IMR-90 (cell line): ENCODE measurements at regions not wholly inside any gene's neighbourhood (a gene's known extent, or its start where the extent isn't known, plus 50 kb on each side); places are given as distances from the start of the nearest gene placed in this dataset.

Experiments
- ATAC-seq: fragments of 200-7000 bp; cut with Tn5 transposase; 2 replicates; pipeline ENCODE4 v1.9.1; 2020; ENCODE audit warnings: low read depth, mild to moderate bottlenecking, moderate library complexity
- BruUV-seq: library from RNA; stranded (reverse); fragments of 400-500 nt; replicated peaks from 2 replicates; lab custom pipeline; 2021; lab: Mats Ljungman, UMichigan
- CTCF ChIA-PET: fragments of 300-600 bp; formaldehyde crosslinking; extraction: SDS; loops from one replicate; lab custom pipeline; 2021; ENCODE audit warnings: antibody characterized with exemption; lab: Yijun Ruan, JAX
- POLR2A ChIA-PET: fragments of 300-600 bp; sonication (Branson Sonifier 250); formaldehyde crosslinking; loops from one replicate; lab custom pipeline; 2022; ENCODE audit warnings: antibody characterized with exemption; ENCODE audit not compliant: unreplicated experiment; lab: Charles Lee
- DNase-seq: peaks from one replicate; pipeline ENCODE4 v3.0.0; 2013
- H2AFZ ChIP-seq: replicated peaks from 2 replicates; pipeline ENCODE3; 2013; ENCODE audit warnings: low read length, mild to moderate bottlenecking; ENCODE audit not compliant: poor library complexity
- H2AK5ac ChIP-seq: 2 replicates; pipeline ENCODE4 v1.6.1; 2013; ENCODE audit warnings: low read depth, low read length, inconsistent platforms
- H2AK9ac ChIP-seq: replicated peaks from 2 replicates; pipeline ENCODE3; 2013; ENCODE audit warnings: mild to moderate bottlenecking, low read depth, low read length, moderate library complexity; ENCODE audit not compliant: poor library complexity
- H2BK120ac ChIP-seq: 2 replicates; pipeline ENCODE4 v1.6.1; 2013; ENCODE audit warnings: low read depth, low read length, inconsistent platforms
- H2BK15ac ChIP-seq: 3 replicates; pipeline ENCODE4 v1.6.1; 2013; ENCODE audit warnings: low read depth, low read length, inconsistent platforms
- H2BK20ac ChIP-seq: 2 replicates; pipeline ENCODE4 v1.6.1; 2013; ENCODE audit warnings: low read depth, mild to moderate bottlenecking, inconsistent platforms, low read length, moderate library complexity
- H2BK5ac ChIP-seq: 2 replicates; pipeline ENCODE4 v1.6.1; 2013; ENCODE audit warnings: mild to moderate bottlenecking, low read depth, low read length, inconsistent platforms; ENCODE audit not compliant: poor library complexity, severe bottlenecking
- H3K14ac ChIP-seq: replicated peaks from 2 replicates; pipeline ENCODE4 v1.6.1; 2013; ENCODE audit warnings: low read depth, low read length, inconsistent platforms
- H3K18ac ChIP-seq: 2 replicates; pipeline ENCODE4 v1.6.1; 2013; ENCODE audit warnings: low read depth, low read length, control low read depth
- H3K23ac ChIP-seq: 2 replicates; pipeline ENCODE4 v1.6.1; 2013; ENCODE audit warnings: low read depth, low read length, inconsistent platforms
- H3K27ac ChIP-seq: 2 replicates; pipeline ENCODE4 v1.5.1; 2013; ENCODE audit warnings: mild to moderate bottlenecking, control low read depth, low read length; ENCODE audit not compliant: insufficient read depth
- H3K27me3 ChIP-seq: 2 replicates; pipeline ENCODE4 v1.6.1; 2013; ENCODE audit warnings: low read length; ENCODE audit not compliant: control insufficient read depth, insufficient read depth
- H3K36me3 ChIP-seq: 2 replicates; pipeline ENCODE4 v1.6.1; 2013; ENCODE audit warnings: low read length, mixed read lengths; ENCODE audit not compliant: control insufficient read depth, insufficient read depth
- H3K4ac ChIP-seq: 2 replicates; pipeline ENCODE4 v1.6.1; 2013; ENCODE audit warnings: low read depth, low read length, inconsistent platforms
- H3K4me1 ChIP-seq: 2 replicates; pipeline ENCODE4 v1.6.1; 2013; ENCODE audit warnings: low read length, mixed read lengths; ENCODE audit not compliant: control insufficient read depth, insufficient read depth
- H3K4me2 ChIP-seq: 2 replicates; pipeline ENCODE4 v1.6.1; 2013; ENCODE audit warnings: low read depth, mild to moderate bottlenecking, control low read depth, low read length, moderate library complexity
- H3K4me3 ChIP-seq: 2 replicates; pipeline ENCODE4 v1.5.1; 2013; ENCODE audit warnings: low read depth, mild to moderate bottlenecking, control low read depth, low read length, moderate library complexity; ENCODE audit not compliant: insufficient read depth
- H3K56ac ChIP-seq: 2 replicates; pipeline ENCODE4 v1.6.1; 2013; ENCODE audit warnings: low read length, inconsistent platforms; ENCODE audit not compliant: insufficient read depth; ENCODE audit errors: extremely low read depth
- H3K79me1 ChIP-seq, 2 experiments: 2 replicates each; pipeline ENCODE4 v1.6.1; 2013; ENCODE audit warnings: low read length in 2 of 2, inconsistent platforms in 1 of 2, low read depth in 1 of 2
- H3K9ac ChIP-seq: 2 replicates; pipeline ENCODE4 v1.6.1; 2013; ENCODE audit warnings: low read depth, low read length, control low read depth
- H3K9me1 ChIP-seq: 2 replicates; pipeline ENCODE4 v1.6.1; 2013; ENCODE audit warnings: low read length, inconsistent platforms; ENCODE audit not compliant: insufficient read depth
- H3K9me3 ChIP-seq: 2 replicates; pipeline ENCODE4 v1.6.1; 2013; ENCODE audit warnings: low read length; ENCODE audit not compliant: control insufficient read depth, insufficient read depth
- H4K20me1 ChIP-seq: 2 replicates; pipeline ENCODE4 v1.6.1; 2013; ENCODE audit warnings: low read length, inconsistent platforms; ENCODE audit not compliant: insufficient read depth
- H4K5ac ChIP-seq: 2 replicates; pipeline ENCODE4 v1.6.1; 2013; ENCODE audit warnings: mild to moderate bottlenecking, low read depth, low read length, control low read depth
- H4K8ac ChIP-seq, 2 experiments: 2 replicates each; pipeline ENCODE4 v1.6.1; 2013; ENCODE audit warnings: low read depth in 2 of 2, low read length in 2 of 2, control low read depth in 1 of 2, inconsistent platforms in 1 of 2
- H4K91ac ChIP-seq: 2 replicates; pipeline ENCODE4 v1.6.1; 2013; ENCODE audit warnings: low read depth, low read length, inconsistent platforms; ENCODE audit not compliant: insufficient read depth
- BHLHE40 ChIP-seq: fragments of 150-350 bp; IDR thresholded peaks from 2 replicates; pipeline ENCODE4 v1.6.1; 2016; ENCODE audit warnings: mild to moderate bottlenecking, low read depth, low read length
- CHD1 ChIP-seq: IDR thresholded peaks from 2 replicates; pipeline ENCODE4 v1.6.1; 2012; ENCODE audit warnings: low read depth, low read length, improper control_type of control experiment
- FOS ChIP-seq: fragments of 150-350 bp; IDR thresholded peaks from 2 replicates; pipeline ENCODE4 v1.6.1; 2016; ENCODE audit warnings: low read depth, low read length
- MXI1 ChIP-seq: IDR thresholded peaks from 2 replicates; pipeline ENCODE4 v1.6.1; 2012; ENCODE audit warnings: low read depth, mild to moderate bottlenecking, low read length, moderate library complexity, borderline replicate concordance
- NFE2L2 ChIP-seq: fragments of 150-350 bp; IDR thresholded peaks from 2 replicates; pipeline ENCODE4 v1.6.1; 2016; ENCODE audit warnings: low read depth, mild to moderate bottlenecking, low read length
- RAD21 ChIP-seq: IDR thresholded peaks from 2 replicates; pipeline ENCODE4 v1.6.1; 2012; ENCODE audit warnings: low read length, improper control_type of control experiment
- RFX5 ChIP-seq: IDR thresholded peaks from 2 replicates; pipeline ENCODE4 v1.8.0; 2012; ENCODE audit warnings: low read depth, mild to moderate bottlenecking, low read length, moderate library complexity
- SMC3 ChIP-seq: fragments of 150-350 bp; IDR thresholded peaks from 2 replicates; pipeline ENCODE4 v1.6.1; 2016; ENCODE audit warnings: low read depth, mild to moderate bottlenecking, antibody characterized with exemption, low read length, moderate library complexity
- WGBS, 2 experiments: methylation state at CpG; one replicate each; pipeline versions ENCODE4 v1.1.5 to v1.1.7; 2013; ENCODE audit warnings: missing lambda C conversion rate in 2 of 2; ENCODE audit not compliant: insufficient read length in 1 of 2; ENCODE audit errors: extremely low coverage in 2 of 2; 5-methylcytosine and 5-hydroxymethylcytosine counted together
- dilution Hi-C: fragments of 300-500 bp; cut with HindIII; formaldehyde crosslinking; loops from one replicate; pipeline ENCODE4 v1.14.3; 2018; ENCODE audit warnings: low sequenced_read_pairs; ENCODE audit not compliant: unreplicated experiment
- in situ Hi-C: fragments of 300-500 bp; cut with MboI; formaldehyde crosslinking; loops from 3 replicates; pipeline ENCODE4 v1.14.3; 2019; ENCODE audit warnings: low sequenced_read_pairs, inconsistent platforms, mixed read lengths
- intact Hi-C: fragments of 100-400 bp; cut with micrococcal nuclease; formaldehyde crosslinking; loops from 2 replicates; pipeline ENCODE4 v1.10.0; 2022
- TF ChIP-seq, protein P1 (sequence below): conservative IDR thresholded peaks from 2 replicates; pipeline ENCODE4 v1.5.1; 2012; ENCODE audit warnings: mild to moderate bottlenecking, low read depth, low read length, improper control_type of control experiment
- TF ChIP-seq, protein P2 (sequence below): fragments of 150-350 bp; IDR thresholded peaks from 2 replicates; pipeline ENCODE4 v1.6.1; 2016; ENCODE audit warnings: low read depth, mild to moderate bottlenecking, low read length, moderate library complexity, borderline replicate concordance
- TF ChIP-seq, protein P3 (sequence below): fragments of 150-350 bp; IDR thresholded peaks from 2 replicates; pipeline ENCODE4 v1.6.1; 2017; ENCODE audit warnings: mild to moderate bottlenecking, antibody characterized with exemption, low read length, low read depth

DNA sequence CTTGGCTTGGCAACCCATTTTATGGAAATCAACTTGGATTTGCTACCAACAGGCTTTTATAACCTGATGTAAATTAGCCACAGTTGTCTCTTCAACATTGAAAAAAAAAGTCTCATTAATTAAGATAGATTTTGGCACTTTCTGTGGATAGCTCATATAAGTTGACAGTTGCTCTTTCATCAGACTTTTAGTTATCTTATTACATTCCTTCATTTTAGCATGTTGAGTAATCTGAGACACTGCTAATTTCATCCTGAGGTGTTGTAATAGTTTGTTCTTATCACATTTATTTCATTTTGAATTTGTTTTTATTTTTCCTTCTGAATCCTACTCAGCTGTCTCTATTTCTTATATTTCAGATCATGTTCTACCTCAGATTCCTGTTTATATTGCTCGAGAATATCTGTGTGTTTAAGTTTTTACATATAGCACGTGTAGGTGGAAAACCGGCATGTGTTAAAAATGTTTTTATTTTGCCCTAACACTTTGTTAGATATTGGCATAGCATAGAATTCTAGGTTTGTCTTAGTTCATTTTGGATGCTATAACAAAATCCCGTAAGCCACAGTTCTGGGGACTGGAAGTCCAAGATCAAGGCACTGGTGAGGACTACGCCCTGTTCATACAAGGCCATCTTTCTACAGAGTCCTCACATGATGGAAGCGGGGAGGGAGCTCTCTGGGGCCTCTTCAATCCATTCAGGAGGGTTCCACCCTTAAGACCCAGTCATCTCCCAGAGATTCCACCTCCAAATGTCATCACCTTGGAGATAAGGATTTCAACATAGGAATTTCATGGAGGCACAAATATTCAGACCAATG is 239.4 kb downstream of the COL4A1 start:
- H4K5ac ChIP-seq: no peak overlapping the region
- no peak overlapping the region for H3K23ac ChIP-seq
- H2AFZ ChIP-seq: no peak overlapping the region
- no peak for DNase-seq
- H2BK120ac ChIP-seq: no peak overlapping the region
- in situ Hi-C loops (no loop called here), intact Hi-C loops (no loop called here), dilution Hi-C loops (no loop called here)
- no peak overlapping the region for H3K4me3 ChIP-seq
- no peak overlapping the region for H4K91ac ChIP-seq
- no peak overlapping the region for H3K18ac ChIP-seq
- no peak for ATAC-seq
- no CpG with 5 or more reads among the region's 6 CpGs for WGBS, 2 experiments
- no peak overlapping the region for H2BK15ac ChIP-seq
- no peaks in the 10 kb centered on the region for H3K36me3 ChIP-seq
- H2BK20ac ChIP-seq: no peak overlapping the region
- no peak overlapping the region for H3K4me2 ChIP-seq
- H2AK9ac ChIP-seq: no peak overlapping the region
- no peak overlapping the region for H4K8ac ChIP-seq
- ChIA-PET POLR2A (no interaction called here), CTCF (no interaction called here)
- H3K9me1 ChIP-seq: peaks cover 3% of the 10 kb centered on the region
- H3K27me3 ChIP-seq: no peaks in the 10 kb centered on the region
- no peak overlapping the region for H3K9ac ChIP-seq
- H4K20me1 ChIP-seq: no peaks in the 10 kb centered on the region
- H3K14ac ChIP-seq: no peak overlapping the region
- H2AK5ac ChIP-seq: no peak overlapping the region
- no peaks in the 10 kb centered on the region for H3K9me3 ChIP-seq
- no TSS peak for BruUV-seq
- no peak overlapping the region for H3K56ac ChIP-seq
- no peaks in the 10 kb centered on the region for H3K4me1 ChIP-seq
- H2BK5ac ChIP-seq: no peak overlapping the region
- H3K79me1 ChIP-seq: no peaks in the 10 kb centered on the region
- H3K27ac ChIP-seq: no peak overlapping the region
- TF ChIP-seq, protein P1, sequence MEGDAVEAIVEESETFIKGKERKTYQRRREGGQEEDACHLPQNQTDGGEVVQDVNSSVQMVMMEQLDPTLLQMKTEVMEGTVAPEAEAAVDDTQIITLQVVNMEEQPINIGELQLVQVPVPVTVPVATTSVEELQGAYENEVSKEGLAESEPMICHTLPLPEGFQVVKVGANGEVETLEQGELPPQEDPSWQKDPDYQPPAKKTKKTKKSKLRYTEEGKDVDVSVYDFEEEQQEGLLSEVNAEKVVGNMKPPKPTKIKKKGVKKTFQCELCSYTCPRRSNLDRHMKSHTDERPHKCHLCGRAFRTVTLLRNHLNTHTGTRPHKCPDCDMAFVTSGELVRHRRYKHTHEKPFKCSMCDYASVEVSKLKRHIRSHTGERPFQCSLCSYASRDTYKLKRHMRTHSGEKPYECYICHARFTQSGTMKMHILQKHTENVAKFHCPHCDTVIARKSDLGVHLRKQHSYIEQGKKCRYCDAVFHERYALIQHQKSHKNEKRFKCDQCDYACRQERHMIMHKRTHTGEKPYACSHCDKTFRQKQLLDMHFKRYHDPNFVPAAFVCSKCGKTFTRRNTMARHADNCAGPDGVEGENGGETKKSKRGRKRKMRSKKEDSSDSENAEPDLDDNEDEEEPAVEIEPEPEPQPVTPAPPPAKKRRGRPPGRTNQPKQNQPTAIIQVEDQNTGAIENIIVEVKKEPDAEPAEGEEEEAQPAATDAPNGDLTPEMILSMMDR: no peak
- TF ChIP-seq, protein P2, sequence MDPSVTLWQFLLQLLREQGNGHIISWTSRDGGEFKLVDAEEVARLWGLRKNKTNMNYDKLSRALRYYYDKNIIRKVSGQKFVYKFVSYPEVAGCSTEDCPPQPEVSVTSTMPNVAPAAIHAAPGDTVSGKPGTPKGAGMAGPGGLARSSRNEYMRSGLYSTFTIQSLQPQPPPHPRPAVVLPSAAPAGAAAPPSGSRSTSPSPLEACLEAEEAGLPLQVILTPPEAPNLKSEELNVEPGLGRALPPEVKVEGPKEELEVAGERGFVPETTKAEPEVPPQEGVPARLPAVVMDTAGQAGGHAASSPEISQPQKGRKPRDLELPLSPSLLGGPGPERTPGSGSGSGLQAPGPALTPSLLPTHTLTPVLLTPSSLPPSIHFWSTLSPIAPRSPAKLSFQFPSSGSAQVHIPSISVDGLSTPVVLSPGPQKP: no peak
- TF ChIP-seq BHLHE40 (no peak), FOS (no peak), MXI1 (no peak), SMC3 (no peak), CHD1 (no peak), RFX5 (no peak), NFE2L2 (no peak), RAD21 (no peak)
- TF ChIP-seq, protein P3, sequence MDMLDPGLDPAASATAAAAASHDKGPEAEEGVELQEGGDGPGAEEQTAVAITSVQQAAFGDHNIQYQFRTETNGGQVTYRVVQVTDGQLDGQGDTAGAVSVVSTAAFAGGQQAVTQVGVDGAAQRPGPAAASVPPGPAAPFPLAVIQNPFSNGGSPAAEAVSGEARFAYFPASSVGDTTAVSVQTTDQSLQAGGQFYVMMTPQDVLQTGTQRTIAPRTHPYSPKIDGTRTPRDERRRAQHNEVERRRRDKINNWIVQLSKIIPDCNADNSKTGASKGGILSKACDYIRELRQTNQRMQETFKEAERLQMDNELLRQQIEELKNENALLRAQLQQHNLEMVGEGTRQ: no peak
- H3K4ac ChIP-seq: no peak overlapping the region
